OCI-LY1 (cell line): ENCODE measurements at regions not wholly inside any gene's neighbourhood (a gene's known extent, or its start where the extent isn't known, plus 50 kb on each side); places are given as distances from the start of the nearest gene placed in this dataset.

Experiments
- H2AFZ ChIP-seq: fragments of 200-600 bp; sonication (generic), shearing (Covaris generic); 2 replicates; pipeline ENCODE4 v1.6.0; 2014; ENCODE audit warnings: antibody characterized with exemption, mild to moderate bottlenecking, low read length
- H3F3A ChIP-seq: fragments of 200-600 bp; sonication (generic), shearing (Covaris generic); 2 replicates; pipeline ENCODE4 v1.6.0; 2014; ENCODE audit warnings: mild to moderate bottlenecking, antibody characterized with exemption, low read length, moderate library complexity; ENCODE audit not compliant: insufficient read depth
- H3K27ac ChIP-seq: fragments of 200-600 bp; sonication (generic); 2 replicates; pipeline ENCODE4 v1.5.1; 2014; ENCODE audit warnings: low read length, mixed run types, mild to moderate bottlenecking, low read depth; ENCODE audit not compliant: poor library complexity, severe bottlenecking
- H3K27me3 ChIP-seq: fragments of 200-600 bp; sonication (generic); 2 replicates; pipeline ENCODE4 v1.6.0; 2014; ENCODE audit warnings: antibody characterized with exemption, mild to moderate bottlenecking, low read length, moderate library complexity; ENCODE audit not compliant: insufficient read depth
- H3K36me3 ChIP-seq: fragments of 200-600 bp; sonication (generic); 2 replicates; pipeline ENCODE4 v1.6.1; 2014; ENCODE audit warnings: mild to moderate bottlenecking, antibody characterized with exemption, low read length, moderate library complexity, mixed read lengths; ENCODE audit not compliant: insufficient read depth
- H3K4me1 ChIP-seq: fragments of 200-600 bp; sonication (generic); 2 replicates; pipeline ENCODE4 v1.5.1; 2014; ENCODE audit warnings: mild to moderate bottlenecking, low read length, moderate library complexity; ENCODE audit not compliant: insufficient read depth, severe bottlenecking
- H3K4me2 ChIP-seq: fragments of 200-600 bp; sonication (generic), shearing (Covaris generic); 2 replicates; pipeline ENCODE4 v1.6.1; 2014; ENCODE audit warnings: low read length
- H3K4me3 ChIP-seq: fragments of 200-600 bp; sonication (generic); 2 replicates; pipeline ENCODE4 v1.5.1; 2014; ENCODE audit warnings: low read length, low read depth, mild to moderate bottlenecking, mixed read lengths; ENCODE audit not compliant: poor library complexity, severe bottlenecking
- H3K79me2 ChIP-seq: fragments of 200-600 bp; shearing (Covaris generic); 2 replicates; pipeline ENCODE4 v1.6.1; 2016; ENCODE audit warnings: mixed run types, low read length, mixed read lengths; ENCODE audit not compliant: insufficient read depth
- H3K9ac ChIP-seq: fragments of 200-600 bp; sonication (generic), shearing (Covaris generic); 2 replicates; pipeline ENCODE4 v1.6.1; 2014; ENCODE audit warnings: mild to moderate bottlenecking, low read length, mixed read lengths
- H3K9me2 ChIP-seq: fragments of 200-600 bp; sonication (generic), shearing (Covaris generic); 2 replicates; pipeline ENCODE4 v1.6.1; 2014; ENCODE audit warnings: low read depth, mild to moderate bottlenecking, low read length, mixed read lengths
- H3K9me3 ChIP-seq: fragments of 200-600 bp; shearing (Covaris generic); 2 replicates; pipeline ENCODE4 v1.6.1; 2014; ENCODE audit warnings: low read length, mixed read lengths
- H4K20me1 ChIP-seq: fragments of 200-600 bp; sonication (generic), shearing (Covaris generic); 2 replicates; pipeline ENCODE4 v1.6.0; 2016; ENCODE audit warnings: mild to moderate bottlenecking, low read length; ENCODE audit not compliant: insufficient read depth
- CTCF ChIP-seq: fragments of 200-600 bp; sonication (generic), shearing (Covaris generic); IDR thresholded peaks from 2 replicates; pipeline ENCODE4 v1.5.1; 2017; ENCODE audit warnings: mild to moderate bottlenecking, antibody characterized with exemption, low read length, moderate library complexity, mixed read lengths
- EZH2 ChIP-seq: fragments of 200-600 bp; sonication (generic), shearing (Covaris generic); IDR thresholded peaks from 2 replicates; pipeline ENCODE4 v1.8.0; 2017; ENCODE audit warnings: borderline replicate concordance, mixed run types, mild to moderate bottlenecking, antibody characterized with exemption, low read length, moderate library complexity, mixed read lengths

GRCh38 chr12:42002563-42002962 is 142.1 kb downstream of the GXYLT1 start:
- H3K9ac ChIP-seq = no peak overlapping the region
- H3K4me2 ChIP-seq = no peak overlapping the region
- H3F3A ChIP-seq = no peaks in the 10 kb centered on the region
- no peaks in the 10 kb centered on the region for H3K36me3 ChIP-seq
- no peaks in the 10 kb centered on the region for H3K4me1 ChIP-seq
- no peaks in the 10 kb centered on the region for H3K9me2 ChIP-seq
- TF ChIP-seq EZH2 = no peak
- no peak for TF ChIP-seq CTCF
- H4K20me1 ChIP-seq = no peaks in the 10 kb centered on the region
- no peak overlapping the region for H3K27ac ChIP-seq
- no peaks in the 10 kb centered on the region for H3K9me3 ChIP-seq
- no peak overlapping the region for H3K4me3 ChIP-seq
- no peaks in the 10 kb centered on the region for H3K79me2 ChIP-seq
- no peak overlapping the region for H2AFZ ChIP-seq
- H3K27me3 ChIP-seq = peaks cover 4% of the 10 kb centered on the region; the same call in 1 of the 2 replicates

- H3K4me1 ChIP-seq = no peaks in the 10 kb centered on the region
- peaks cover 8% of the 10 kb centered on the region; the same call in 1 of the 2 replicates for H3K27me3 ChIP-seq
- H3K36me3 ChIP-seq = no peaks in the 10 kb centered on the region
- H3K79me2 ChIP-seq = no peaks in the 10 kb centered on the region
- H3K9me3 ChIP-seq = no peaks in the 10 kb centered on the region
- no peaks in the 10 kb centered on the region for H3F3A ChIP-seq
- H3K9me2 ChIP-seq = no peaks in the 10 kb centered on the region
- no peak overlapping the region for H2AFZ ChIP-seq
- no peaks in the 10 kb centered on the region for H4K20me1 ChIP-seq
- H3K4me3 ChIP-seq = no peak overlapping the region
- no peak overlapping the region for H3K4me2 ChIP-seq
- TF ChIP-seq CTCF = no peak
- TF ChIP-seq EZH2 = no peak
- H3K27ac ChIP-seq = no peak overlapping the region
- no peak overlapping the region for H3K9ac ChIP-seq
Observed at GRCh38 chr12:41998436-41998835, 146.2 kb downstream of the GXYLT1 start.

GRCh38 chr12:41993283-41993682 is 151.4 kb downstream of the GXYLT1 start:
- Histone ChIP-seq H3K4me1 (no peaks in the 10 kb centered on the region), H3K79me2 (no peaks in the 10 kb centered on the region), H3K9me3 (no peaks in the 10 kb centered on the region), H3K36me3 (no peaks in the 10 kb centered on the region), H2AFZ (no peak overlapping the region), H3K27me3 (peaks cover 8% of the 10 kb centered on the region; the same call in 1 of the 2 replicates), H3K4me3 (no peak overlapping the region), H3K27ac (no peak overlapping the region), H3K4me2 (no peak overlapping the region), H3K9me2 (no peaks in the 10 kb centered on the region), H3K9ac (no peak overlapping the region), H4K20me1 (no peaks in the 10 kb centered on the region), H3F3A (no peaks in the 10 kb centered on the region)
- no peak for TF ChIP-seq CTCF
- no peak for TF ChIP-seq EZH2
